GM23338 (cell line): ENCODE measurements at regions not wholly inside any gene's neighbourhood (a gene's known extent, or its start where the extent isn't known, plus 50 kb on each side); places are given as distances from the start of the nearest gene placed in this dataset.

Experiments used
- ATAC-seq: fragments of 200-7000 bp; cut with Tn5 transposase; 3 replicates; pipeline ENCODE4 v1.9.1; 2020
- DNase-seq: peaks from one replicate; pipeline ENCODE4 v3.0.0-alpha.2; 2015; ENCODE audit warnings: low spot score
- H2AFZ ChIP-seq: fragments of 200-600 bp; sonication (generic); 2 replicates; pipeline ENCODE4 v1.8.0; 2016; ENCODE audit warnings: antibody characterized with exemption, mild to moderate bottlenecking, moderate library complexity
- H3F3A ChIP-seq: fragments of 200-600 bp; sonication (generic); replicated peaks from 2 replicates; pipeline ENCODE4 v1.8.0; 2017; ENCODE audit warnings: antibody characterized with exemption, mixed run types, low read depth
- H3K27ac ChIP-seq: fragments of 200-600 bp; sonication (generic); 2 replicates; pipeline ENCODE4 v1.6.1; 2016; ENCODE audit warnings: low read depth
- H3K27me3 ChIP-seq: fragments of 200-600 bp; sonication (generic); 2 replicates; pipeline ENCODE4 v1.8.0; 2016; ENCODE audit warnings: mild to moderate bottlenecking, mixed run types, moderate library complexity; ENCODE audit not compliant: insufficient read depth
- H3K36me3 ChIP-seq: fragments of 200-600 bp; sonication (generic); 2 replicates; pipeline ENCODE4 v1.8.0; 2016; ENCODE audit warnings: mild to moderate bottlenecking; ENCODE audit not compliant: insufficient read depth
- H3K4me1 ChIP-seq: fragments of 200-600 bp; sonication (generic); 2 replicates; pipeline ENCODE4 v1.8.0; 2016; ENCODE audit warnings: mild to moderate bottlenecking, moderate library complexity; ENCODE audit not compliant: insufficient read depth
- H3K4me2 ChIP-seq: fragments of 200-600 bp; sonication (generic); 2 replicates; pipeline ENCODE4 v1.7.1; 2017; ENCODE audit warnings: mixed run types
- H3K4me3 ChIP-seq: fragments of 200-600 bp; sonication (generic); 2 replicates; pipeline ENCODE4 v1.6.1; 2016; ENCODE audit warnings: mixed run types
- H3K79me2 ChIP-seq: fragments of 200-600 bp; sonication (generic); replicated peaks from 2 replicates; pipeline ENCODE4 v1.8.0; 2017; ENCODE audit warnings: mild to moderate bottlenecking; ENCODE audit not compliant: insufficient read depth
- H3K9me2 ChIP-seq: fragments of 200-600 bp; sonication (generic); 2 replicates; pipeline ENCODE4 v1.8.0; 2017; ENCODE audit not compliant: insufficient read depth
- H4K20me1 ChIP-seq: fragments of 200-600 bp; sonication (generic); replicated peaks from 2 replicates; pipeline ENCODE4 v1.8.0; 2017; ENCODE audit warnings: mild to moderate bottlenecking; ENCODE audit not compliant: insufficient read depth
- H3K27ac Mint-ChIP-seq: 2 replicates; pipeline ENCODE4 v1.8.0; 2020; ENCODE audit warnings: inconsistent platforms, mild to moderate bottlenecking, moderate library complexity, mixed read lengths
- H3K27me3 Mint-ChIP-seq: 3 replicates; pipeline ENCODE4 v1.8.0; 2022; ENCODE audit warnings: low read depth, mild to moderate bottlenecking, moderate library complexity, mixed read lengths, inconsistent platforms; ENCODE audit not compliant: insufficient read depth, poor library complexity
- H3K36me3 Mint-ChIP-seq: 3 replicates; pipeline ENCODE4 v1.8.0; 2021; ENCODE audit warnings: low read depth, mild to moderate bottlenecking, inconsistent platforms, moderate library complexity, mixed read lengths
- H3K4me1 Mint-ChIP-seq: 3 replicates; pipeline ENCODE4 v1.8.0; 2020; ENCODE audit warnings: mild to moderate bottlenecking, inconsistent platforms, mixed read lengths
- H3K4me3 Mint-ChIP-seq: 3 replicates; pipeline ENCODE4 v1.8.0; 2021; ENCODE audit warnings: moderate library complexity, mild to moderate bottlenecking, inconsistent platforms, mixed read lengths
- H3K9me3 Mint-ChIP-seq: 3 replicates; pipeline ENCODE4 v1.8.0; 2020; ENCODE audit warnings: moderate library complexity, mild to moderate bottlenecking, inconsistent platforms, mixed read lengths
- CREB1 ChIP-seq: fragments of 250-450 bp; sonication (Bioruptor Pico); IDR thresholded peaks from 2 replicates; pipeline ENCODE4 v1.5.0; 2020; ENCODE audit warnings: low read depth, mild to moderate bottlenecking, moderate library complexity
- CTCF ChIP-seq, 2 experiments: fragments of 200-600 bp in 1 of 2; sonication (generic) in 1 of 2; conservative IDR thresholded peaks; 2 replicates each; pipeline versions ENCODE4 v1.5.1 to v1.6.1; 2016 to 2017; ENCODE audit warnings: antibody characterized with exemption in 2 of 2, low read depth in 2 of 2, mild to moderate bottlenecking in 2 of 2, moderate library complexity in 1 of 2
- ETS1 ChIP-seq: IDR thresholded peaks from 2 replicates; pipeline ENCODE4 v1.6.1; 2016; ENCODE audit warnings: antibody characterized with exemption
- EZH2 ChIP-seq: fragments of 200-600 bp; sonication (generic); IDR thresholded peaks from one replicate; pipeline ENCODE4 v1.8.0; 2017; ENCODE audit warnings: antibody characterized with exemption, mild to moderate bottlenecking, low read depth; ENCODE audit not compliant: unreplicated experiment
- EZH2phosphoT487 ChIP-seq: fragments of 200-600 bp; sonication (generic); IDR thresholded peaks from one replicate; pipeline ENCODE4 v1.8.1; 2018; ENCODE audit warnings: antibody characterized with exemption; ENCODE audit not compliant: unreplicated experiment
- JUNB ChIP-seq: IDR thresholded peaks from one replicate; pipeline ENCODE4 v1.6.1; 2016; ENCODE audit warnings: antibody characterized with exemption; ENCODE audit not compliant: unreplicated experiment
- NANOG ChIP-seq: IDR thresholded peaks from 2 replicates; pipeline ENCODE4 v1.6.1; 2016; ENCODE audit warnings: antibody characterized with exemption, borderline replicate concordance
- POLR2AphosphoS5 ChIP-seq: IDR thresholded peaks from 2 replicates; pipeline ENCODE4 v1.6.1; 2016; ENCODE audit warnings: antibody characterized with exemption, low read depth
- REST ChIP-seq: IDR thresholded peaks from one replicate; pipeline ENCODE4 v1.6.1; 2018; ENCODE audit warnings: antibody characterized with exemption; ENCODE audit not compliant: unreplicated experiment
- STAT1 ChIP-seq: IDR thresholded peaks from one replicate; pipeline ENCODE4 v1.6.1; 2016; ENCODE audit warnings: antibody characterized with exemption; ENCODE audit not compliant: unreplicated experiment
- ZNF114 ChIP-seq: fragments of 250-450 bp; sonication (Bioruptor Pico); IDR thresholded peaks from 2 replicates; pipeline ENCODE4 v1.5.0; 2020; ENCODE audit warnings: mild to moderate bottlenecking, moderate library complexity
- ZNF331 ChIP-seq: fragments of 250-450 bp; sonication (Bioruptor Pico); IDR thresholded peaks from 2 replicates; pipeline ENCODE4 v1.5.0; 2020; ENCODE audit warnings: low read depth, mild to moderate bottlenecking, moderate library complexity
- ZNF462 ChIP-seq: fragments of 250-450 bp; sonication (Bioruptor Pico); IDR thresholded peaks from 2 replicates; pipeline ENCODE4 v1.5.0; 2020; ENCODE audit warnings: mild to moderate bottlenecking, moderate library complexity

GRCh38 chrX:46400530-46401443 lies 144.4 kb downstream of the ZNF674 start:
- peaks cover 5% of the 10 kb centered on the region; the same call in 2 of the 3 replicates for H3K36me3 Mint-ChIP-seq
- no peaks in the 10 kb centered on the region for H3K36me3 ChIP-seq
- no peaks in the 10 kb centered on the region for H3K4me1 Mint-ChIP-seq
- no peak for ATAC-seq
- peaks cover 28% of the 10 kb centered on the region for H3K9me3 Mint-ChIP-seq
- peaks cover 6% of the 10 kb centered on the region for H3K27me3 Mint-ChIP-seq
- TF ChIP-seq CTCF (conservative IDR thresholded peaks at IDR 0.05; ENCODE audit: low read depth in 2 of 2) (no peak), JUNB (no peak), ZNF114 (CRISPR knock-in tag) (no peak), EZH2phosphoT487 (no peak), REST (no peak), STAT1 (no peak), ETS1 (no peak), CREB1 (CRISPR knock-in tag) (no peak), POLR2AphosphoS5 (no peak), NANOG (no peak), ZNF331 (CRISPR knock-in tag) (no peak), EZH2 (no peak), ZNF462 (CRISPR knock-in tag) (no peak)
- no peaks in the 10 kb centered on the region for H3K27me3 ChIP-seq
- no peaks in the 10 kb centered on the region for H3K79me2 ChIP-seq
- no peaks in the 10 kb centered on the region for H3F3A ChIP-seq
- DNase-seq: no peak
- no peaks in the 10 kb centered on the region for H4K20me1 ChIP-seq
- H3K4me1 ChIP-seq: no peaks in the 10 kb centered on the region
- no peak overlapping the region for H3K27ac ChIP-seq
- no peak overlapping the region for H3K4me3 Mint-ChIP-seq
- no peak overlapping the region for H3K27ac Mint-ChIP-seq
- no peak overlapping the region for H2AFZ ChIP-seq
- H3K4me2 ChIP-seq: no peak overlapping the region
- no peak overlapping the region for H3K4me3 ChIP-seq
- H3K9me2 ChIP-seq: no peaks in the 10 kb centered on the region
